ENCODE measurements at regions not wholly inside any gene's neighbourhood (a gene's known extent, or its start where the extent isn't known, plus 50 kb on each side); places are given as distances from the start of the nearest gene placed in this dataset.

DNA sequence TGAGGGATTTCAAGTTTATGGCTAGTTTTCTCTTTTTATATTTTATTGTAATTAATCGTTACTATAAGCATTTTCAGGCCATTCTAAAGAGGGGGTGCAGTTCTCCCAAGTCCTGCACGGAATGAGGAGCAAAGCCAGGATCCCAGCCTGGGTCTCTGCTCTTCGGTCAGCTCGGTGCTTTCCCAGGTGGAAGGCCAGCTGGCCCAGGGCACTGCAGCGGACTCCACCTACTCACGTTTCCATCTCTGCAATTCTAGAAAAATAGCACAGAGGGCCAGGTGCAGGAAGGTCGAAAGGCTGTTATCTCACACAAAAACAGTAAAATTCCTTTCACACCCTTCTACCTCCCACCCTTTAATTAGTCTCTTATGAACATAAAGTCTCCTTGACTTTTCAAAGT, 59.5 kb upstream of the HES1 start:
- TF ChIP-seq, protein P1, sequence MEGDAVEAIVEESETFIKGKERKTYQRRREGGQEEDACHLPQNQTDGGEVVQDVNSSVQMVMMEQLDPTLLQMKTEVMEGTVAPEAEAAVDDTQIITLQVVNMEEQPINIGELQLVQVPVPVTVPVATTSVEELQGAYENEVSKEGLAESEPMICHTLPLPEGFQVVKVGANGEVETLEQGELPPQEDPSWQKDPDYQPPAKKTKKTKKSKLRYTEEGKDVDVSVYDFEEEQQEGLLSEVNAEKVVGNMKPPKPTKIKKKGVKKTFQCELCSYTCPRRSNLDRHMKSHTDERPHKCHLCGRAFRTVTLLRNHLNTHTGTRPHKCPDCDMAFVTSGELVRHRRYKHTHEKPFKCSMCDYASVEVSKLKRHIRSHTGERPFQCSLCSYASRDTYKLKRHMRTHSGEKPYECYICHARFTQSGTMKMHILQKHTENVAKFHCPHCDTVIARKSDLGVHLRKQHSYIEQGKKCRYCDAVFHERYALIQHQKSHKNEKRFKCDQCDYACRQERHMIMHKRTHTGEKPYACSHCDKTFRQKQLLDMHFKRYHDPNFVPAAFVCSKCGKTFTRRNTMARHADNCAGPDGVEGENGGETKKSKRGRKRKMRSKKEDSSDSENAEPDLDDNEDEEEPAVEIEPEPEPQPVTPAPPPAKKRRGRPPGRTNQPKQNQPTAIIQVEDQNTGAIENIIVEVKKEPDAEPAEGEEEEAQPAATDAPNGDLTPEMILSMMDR (IDR thresholded peaks at IDR 0.05), result no peak
- no peak for TF ChIP-seq POLR2A (IDR thresholded peaks at IDR 0.05)
